ENCODE measurements at regions not wholly inside any gene's neighbourhood (a gene's known extent, or its start where the extent isn't known, plus 50 kb on each side); places are given as distances from the start of the nearest gene placed in this dataset.
A peak's percentile ranks its signal among the peaks of the same experiment; 100 is the strongest.

DNA sequence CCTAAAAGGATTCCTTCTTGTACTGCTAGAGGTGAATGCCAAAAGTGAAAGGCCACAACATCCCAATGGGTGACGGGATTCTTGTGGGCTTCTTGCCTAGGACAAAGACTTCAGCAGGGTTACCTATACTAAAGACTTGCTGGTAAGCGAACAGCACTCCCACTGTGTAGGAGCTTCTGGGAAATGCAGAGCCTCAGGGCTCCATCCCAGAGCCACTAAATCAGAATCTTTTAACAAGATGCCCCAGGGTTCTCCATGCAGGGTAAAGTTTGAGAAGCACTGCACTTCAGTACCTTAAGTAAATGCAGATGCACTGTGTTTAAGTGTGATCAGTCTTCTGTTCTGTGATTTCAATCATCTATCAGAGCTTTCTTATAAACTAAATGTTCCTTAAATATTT lies 266.9 kb upstream of the KLF14 start:
- no peak for DNase-seq

DNA sequence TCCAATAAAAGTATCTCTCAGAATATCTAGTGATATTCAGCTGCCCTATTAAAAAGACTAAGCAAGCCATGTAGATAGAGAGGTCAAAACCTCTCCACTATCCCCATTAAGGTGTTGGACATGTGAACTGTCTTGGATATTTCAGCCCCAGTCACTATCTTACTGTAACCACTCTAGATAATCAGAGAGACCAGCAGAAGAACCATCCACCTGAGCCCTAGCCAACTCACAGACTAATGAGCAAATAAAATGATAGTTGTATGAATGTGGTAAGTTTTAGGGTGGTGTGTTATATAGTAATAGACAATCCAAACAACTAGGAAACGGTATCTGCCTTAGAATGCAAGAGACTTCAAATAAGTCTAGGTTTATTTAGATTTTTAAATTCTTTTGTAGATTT lies 268.6 kb upstream of the KLF14 start:
- DNase-seq, result no peak

DNA sequence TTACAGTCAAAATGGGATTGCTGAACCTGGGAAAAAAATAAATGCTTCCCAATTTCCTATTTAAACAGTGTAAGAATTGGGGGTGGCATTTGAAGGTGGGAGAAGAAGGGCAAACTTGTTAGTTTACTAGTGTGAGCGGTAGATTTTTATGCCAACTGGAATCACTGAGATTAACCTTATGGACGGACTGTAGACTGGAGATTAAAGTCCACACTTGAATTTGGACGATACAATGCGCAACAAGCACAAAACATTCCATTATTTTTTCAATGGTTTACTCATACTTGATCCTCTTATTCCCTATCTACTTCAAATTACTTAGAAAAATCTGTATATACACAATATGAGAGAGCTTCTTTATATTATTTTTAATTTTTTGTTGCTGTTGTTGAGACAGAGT lies 269.6 kb upstream of the KLF14 start:
- no peak for DNase-seq

DNA sequence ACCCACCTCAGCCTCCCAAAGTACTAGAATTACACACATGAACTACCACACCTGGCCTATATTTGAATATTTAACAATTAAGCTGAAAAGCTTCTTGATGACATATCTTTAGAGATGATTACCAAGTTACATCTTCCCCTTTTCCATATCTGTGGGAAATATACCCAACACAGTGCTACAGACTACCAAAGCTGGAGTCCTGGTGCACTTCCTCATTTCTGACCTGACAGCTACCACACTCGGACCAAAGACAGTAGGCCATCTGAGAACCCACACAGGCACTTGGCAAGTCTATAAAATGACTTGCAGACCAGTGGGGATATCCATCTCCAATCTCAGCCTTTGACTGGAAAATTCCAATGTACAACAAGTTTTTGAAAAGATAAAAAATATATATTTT lies 270.4 kb upstream of the KLF14 start:
- no peak for DNase-seq

DNA sequence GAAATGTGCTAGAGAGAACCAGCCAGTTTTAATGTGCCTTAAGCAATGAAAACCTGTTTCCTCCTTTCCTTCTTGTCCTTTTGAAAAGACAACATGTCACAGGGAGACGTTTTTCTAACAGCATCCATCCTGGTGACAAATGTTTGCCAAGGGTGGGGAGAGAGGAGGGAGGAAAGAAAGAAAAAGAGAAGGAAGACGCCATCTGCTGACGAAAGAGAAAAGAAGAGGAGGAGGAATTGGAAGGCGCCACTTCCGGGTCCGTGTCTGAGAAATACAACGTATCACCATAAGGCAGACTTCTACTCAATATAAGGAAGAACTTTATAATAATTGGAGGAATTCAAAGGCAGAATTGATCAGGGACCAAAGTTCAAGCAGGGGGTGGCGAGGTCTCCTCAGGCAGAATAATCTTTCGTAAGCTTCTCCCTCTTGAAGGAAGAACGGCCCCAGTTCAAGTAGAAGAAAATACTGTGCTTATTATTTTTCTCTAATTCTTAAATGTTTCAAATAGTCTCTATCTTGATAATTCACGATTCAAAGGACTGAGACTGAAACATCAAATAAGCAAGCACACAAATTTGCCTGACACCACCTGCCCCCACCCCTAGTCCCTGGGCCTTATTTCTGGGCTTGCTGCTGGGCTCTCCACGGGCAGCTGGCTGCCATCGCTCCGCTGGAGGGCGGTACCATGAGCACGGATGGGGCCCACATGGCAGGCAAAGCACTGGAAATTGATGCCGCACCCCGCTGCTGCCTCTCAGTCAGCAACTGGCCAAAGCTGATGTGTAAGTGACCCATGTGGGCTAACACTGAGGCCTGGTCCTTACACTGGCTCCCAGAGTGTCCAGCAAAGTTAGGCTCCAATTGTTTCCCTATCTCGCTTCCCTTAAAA lies 273.7 kb upstream of the KLF14 start:
- peak; percentile 62 for DNase-seq

DNA sequence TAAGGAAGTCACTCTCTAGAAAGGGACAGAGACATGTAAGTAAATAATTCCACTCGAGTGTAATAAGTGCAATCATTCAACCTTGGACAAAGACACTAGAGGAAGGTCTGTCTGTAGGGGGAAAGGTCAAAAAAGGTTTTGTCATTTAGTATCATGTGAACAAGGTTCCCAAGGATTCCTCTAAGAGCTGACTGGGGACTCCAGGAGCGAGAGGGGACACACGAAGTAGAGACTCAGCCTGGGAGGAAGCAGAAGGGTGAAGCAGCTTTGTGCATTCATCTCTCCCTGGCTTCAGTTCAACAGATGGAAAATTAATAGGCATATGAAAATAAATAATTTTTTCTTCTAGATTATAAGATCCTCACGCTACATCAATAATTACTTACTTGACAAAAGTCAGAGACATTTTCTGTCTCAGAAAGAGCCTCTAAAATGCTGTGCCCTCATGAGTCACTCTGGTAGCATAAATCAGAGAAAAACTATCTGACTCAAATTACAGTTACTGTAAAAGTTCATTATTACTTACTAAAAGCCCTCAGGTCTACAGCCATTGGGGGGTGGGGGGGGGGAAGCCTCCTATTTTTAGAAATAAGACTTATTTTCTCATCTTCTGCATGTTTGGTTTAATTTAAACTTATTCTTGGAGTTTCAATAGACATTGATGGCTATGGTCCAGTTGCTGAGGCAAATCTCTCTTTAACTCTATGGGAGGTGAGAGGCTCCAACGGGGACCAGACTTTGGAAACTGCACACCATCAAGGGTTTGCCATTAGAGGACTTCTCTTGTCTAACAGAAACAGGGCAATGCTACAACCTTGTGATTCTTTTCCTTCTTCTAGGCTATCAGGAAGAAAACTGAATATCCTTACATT lies 275.1 kb upstream of the KLF14 start:
- DNase-seq, result peak; percentile 42

DNA sequence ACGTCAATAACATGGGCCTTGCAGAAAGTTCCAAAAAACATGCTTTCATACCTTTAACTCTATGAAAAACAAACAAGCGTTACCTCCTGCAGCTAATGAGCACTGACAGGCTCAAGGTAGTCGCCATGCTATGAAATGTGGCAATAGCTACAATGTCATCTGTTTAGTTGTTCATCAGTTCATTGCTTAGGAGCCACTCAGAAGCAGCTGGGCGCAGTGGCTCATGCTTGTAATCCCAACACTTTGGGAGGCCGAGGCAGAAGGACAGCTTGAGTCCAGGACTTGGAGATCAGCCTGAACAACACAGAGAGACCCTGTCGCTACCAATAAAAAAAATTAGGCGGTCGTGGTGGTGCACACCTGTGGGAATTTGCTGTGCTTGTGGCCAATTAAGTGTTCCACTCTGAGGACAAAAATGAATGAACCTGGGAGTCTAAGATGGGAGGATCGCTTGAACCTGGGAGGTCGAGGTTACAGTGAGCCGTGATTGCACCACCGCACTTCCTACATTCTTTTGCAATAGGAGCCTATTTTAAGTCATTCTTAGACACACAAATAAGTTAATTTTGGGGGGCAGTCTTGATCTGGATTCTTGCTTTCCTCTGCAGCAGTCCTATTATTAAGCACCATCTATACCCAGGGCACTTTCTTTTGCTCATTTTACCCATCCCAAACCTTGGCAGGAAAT lies 276.2 kb upstream of the KLF14 start:
- DNase-seq, result no peak

DNA sequence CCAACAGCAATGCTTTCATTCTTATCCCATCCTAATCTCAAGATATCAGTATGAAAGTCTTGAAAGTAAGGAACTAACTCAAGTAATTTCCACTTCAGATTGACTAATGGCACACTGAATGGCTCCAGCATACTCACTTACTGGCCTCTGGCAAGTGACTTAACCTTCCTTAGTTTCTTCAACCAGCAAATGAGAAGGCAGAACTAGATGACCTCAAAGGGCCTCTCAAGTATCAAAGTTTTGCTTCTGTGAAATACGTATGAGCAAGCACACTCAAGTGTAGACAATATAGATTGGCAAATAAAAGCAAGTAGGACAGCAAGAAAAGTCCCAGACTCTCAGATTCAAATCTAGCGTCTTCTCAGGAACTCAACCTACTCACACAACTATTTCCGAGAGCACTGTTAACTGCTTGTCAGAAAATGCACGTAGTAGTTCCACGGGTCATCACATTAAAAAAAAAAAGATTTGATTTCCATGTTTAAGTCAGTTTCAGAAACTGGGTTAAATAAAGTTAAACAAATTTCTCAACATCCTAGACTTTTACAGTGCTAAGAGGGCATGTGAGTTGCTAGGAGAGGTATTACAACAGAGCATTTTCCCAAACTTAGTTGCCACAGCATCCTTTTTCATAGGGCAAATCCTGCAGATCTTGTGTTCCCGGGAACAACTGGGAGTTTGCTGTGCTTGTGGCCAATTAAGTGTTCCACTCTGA lies 276.9 kb upstream of the KLF14 start:
- peak; percentile 87 for DNase-seq

DNA sequence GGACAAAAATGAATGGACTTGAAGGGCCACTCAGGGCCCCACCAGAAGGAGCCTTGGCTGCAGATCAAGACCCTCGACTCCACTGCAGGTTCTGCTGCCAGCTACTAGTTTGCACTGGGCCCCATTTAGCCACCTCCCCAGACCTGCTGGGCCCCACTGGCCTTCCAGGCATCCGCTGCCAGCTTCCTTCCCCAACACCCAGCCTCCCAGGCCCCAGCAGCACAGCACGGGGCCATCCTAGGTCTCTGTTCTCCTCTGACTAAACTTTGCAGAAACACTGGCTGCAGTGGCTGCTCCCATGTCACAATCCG lies 277.4 kb upstream of the KLF14 start:
- no peak for DNase-seq

DNA sequence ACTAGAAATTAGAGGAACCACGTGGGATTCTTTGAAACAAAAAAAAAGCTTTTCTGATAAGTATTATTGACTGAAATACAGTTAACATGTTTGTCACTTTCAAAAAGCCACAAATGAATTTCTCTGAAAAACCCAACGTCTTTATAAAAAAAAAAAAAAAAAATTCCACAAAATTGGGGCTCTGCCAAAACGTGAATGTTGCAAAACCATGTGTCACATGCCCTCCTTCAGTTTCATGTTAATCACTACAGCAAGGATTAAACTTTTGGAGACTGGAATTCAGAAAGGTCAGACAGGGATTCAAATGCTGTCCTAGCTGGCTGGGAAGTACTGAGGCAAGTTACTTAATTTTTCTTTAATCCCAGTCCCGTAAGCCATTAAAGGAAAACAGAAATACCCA lies 278.0 kb upstream of the KLF14 start:
- peak; percentile 70 for DNase-seq

DNA sequence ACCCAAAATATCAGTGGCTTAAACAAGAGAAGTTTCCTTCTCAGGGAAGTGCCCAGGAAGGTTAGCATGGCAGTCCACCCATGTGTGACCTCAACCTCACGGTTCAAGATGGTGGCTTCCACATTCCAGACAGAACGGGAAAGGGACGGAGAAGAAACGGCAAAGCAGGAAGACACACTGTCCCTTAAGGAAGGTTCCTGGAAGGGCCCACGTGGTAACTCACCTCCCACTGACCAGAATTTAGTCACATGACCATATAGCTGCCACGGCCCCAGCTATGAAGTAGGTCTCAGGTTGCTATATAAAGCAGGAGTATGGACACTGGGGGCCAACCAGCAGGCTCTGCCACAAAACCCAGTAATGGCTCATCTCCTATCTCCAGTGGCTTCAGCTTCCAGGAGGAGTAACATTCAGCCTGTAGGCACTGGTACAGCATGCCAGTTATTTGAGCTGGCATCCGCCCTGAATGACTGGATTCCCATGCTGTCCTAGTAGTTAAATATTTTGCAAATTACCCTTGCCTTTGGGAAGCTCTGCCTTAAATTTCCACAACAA lies 278.5 kb upstream of the KLF14 start:
- no peak for DNase-seq

DNA sequence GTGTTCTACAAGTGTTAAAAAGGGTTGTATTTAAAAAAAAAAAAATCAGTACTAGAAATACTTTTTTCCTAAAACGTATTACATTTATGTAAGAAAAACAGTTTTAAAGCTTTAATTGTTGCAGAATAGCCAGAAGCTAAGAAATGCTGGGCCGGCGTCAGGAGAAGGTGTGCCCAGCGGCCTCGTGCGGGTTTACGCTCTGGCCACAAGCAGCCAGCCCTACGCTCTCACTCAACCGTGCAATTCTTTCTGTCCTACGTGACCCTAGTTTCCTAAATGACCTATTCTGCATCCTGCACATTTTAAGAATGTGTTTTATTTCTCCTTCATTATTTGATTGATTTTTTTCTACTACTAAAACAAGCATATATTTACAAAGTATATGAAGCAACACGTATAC lies 279.7 kb upstream of the KLF14 start:
- DNase-seq, result no peak

DNA sequence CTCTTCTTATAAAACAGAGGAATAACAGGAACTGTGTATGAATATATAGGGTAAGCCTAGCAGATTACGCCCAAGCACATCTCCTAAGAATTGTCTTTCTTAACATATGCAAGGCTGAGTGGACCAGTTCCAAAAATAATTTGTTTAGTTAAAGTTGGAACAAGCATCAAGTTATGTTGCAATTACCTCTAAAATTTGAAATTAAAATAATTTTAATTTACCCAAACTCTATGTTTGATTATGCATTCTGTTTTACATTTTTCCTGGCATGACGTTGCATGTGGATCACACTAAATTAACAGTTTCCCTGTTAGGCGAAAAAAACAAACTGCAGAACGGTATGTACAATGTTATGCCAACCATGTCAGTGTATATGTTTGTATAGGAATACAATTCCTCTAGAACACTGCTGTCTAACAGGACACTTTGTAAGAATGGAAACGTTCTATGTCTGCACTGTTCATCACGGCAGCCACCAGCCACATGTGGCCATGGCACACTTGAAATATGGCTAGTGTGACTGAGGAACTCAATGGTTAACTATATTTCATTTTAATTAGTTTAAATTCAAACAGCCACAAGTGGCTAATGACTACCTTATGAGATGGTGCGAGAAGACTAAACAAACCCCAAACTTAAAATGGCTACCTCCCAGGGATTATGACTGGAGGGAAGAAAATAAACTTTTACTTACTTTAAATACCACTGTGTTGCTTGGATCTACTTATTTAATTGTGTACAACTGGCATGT lies 281.1 kb upstream of the KLF14 start:
- DNase-seq, result no peak

DNA sequence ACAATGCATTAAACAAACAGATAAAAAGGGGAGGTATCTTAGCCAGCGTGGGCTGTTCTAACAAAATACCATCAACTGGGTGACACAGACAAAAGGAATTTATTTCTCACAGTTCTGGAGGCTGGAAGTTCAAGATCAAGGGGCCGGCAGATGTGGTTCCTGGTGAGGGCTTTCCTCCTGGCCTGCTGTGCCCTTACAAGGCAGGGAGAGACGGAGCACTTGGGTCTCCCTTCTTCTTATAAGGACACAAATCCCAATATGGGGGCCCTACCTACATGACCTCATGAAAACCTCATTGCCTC lies 281.6 kb upstream of the KLF14 start:
- no peak for DNase-seq

DNA sequence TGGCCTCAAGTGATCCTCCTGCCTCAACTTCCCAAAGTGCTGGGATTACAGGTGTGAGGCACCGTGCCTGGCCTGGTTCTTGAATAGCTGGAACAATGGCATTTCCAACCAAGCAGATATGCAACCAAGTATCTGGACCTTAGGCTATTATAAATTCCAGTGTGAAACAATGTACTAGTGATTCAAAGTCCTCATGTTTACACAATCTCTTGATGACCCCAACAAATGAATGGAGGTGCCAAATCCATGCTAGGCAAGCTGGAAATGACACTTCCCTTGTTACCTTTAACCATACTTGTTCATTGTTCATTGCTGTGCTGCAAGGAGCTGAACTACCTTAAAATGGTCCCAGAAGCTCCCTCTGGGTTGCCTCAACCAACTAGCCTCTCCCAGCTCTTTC lies 282.2 kb upstream of the KLF14 start:
- no peak for DNase-seq

DNA sequence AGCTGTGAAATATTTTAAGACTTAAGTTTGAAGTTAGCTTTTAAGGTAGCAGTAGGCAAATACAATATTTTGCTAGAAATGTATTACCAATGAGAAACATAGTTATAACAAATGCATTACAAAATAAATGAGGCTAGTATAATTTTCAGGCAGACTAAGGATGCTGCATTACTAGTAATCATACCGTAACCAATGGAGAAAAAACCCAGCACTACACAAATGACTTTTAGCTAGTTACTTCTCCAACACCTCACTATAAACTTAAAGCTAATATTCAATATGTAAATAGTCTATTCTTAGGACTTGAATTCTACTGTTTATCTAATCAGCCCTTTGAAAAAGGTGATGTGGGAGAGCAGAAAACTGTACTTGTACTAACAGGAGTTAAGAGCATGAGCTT lies 285.3 kb upstream of the KLF14 start:
- DNase-seq, result no peak

DNA sequence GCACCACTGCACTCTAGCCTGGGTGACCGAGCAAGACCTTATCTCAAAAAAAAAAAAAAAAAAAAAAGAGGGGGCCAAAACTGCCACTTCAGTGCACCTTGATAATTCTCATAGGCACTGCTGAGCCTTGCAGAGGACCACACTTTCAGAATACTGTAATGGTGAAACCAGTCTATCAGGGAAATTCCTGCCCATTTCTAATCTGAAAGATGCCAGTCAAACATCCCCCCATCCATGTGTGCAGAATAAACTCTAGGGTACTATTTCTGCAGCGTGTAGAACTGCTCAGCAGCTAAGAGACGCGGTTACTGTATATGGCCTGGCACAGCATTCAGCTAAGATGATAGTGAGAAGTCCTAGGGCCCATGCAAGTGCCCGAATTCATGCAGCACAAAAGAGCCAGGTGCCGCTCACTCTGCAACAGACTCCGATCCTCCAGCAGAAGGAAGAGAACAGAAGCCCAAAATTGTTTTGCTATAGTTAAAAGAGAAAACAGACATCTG lies 286.8 kb upstream of the KLF14 start:
- no peak for DNase-seq

DNA sequence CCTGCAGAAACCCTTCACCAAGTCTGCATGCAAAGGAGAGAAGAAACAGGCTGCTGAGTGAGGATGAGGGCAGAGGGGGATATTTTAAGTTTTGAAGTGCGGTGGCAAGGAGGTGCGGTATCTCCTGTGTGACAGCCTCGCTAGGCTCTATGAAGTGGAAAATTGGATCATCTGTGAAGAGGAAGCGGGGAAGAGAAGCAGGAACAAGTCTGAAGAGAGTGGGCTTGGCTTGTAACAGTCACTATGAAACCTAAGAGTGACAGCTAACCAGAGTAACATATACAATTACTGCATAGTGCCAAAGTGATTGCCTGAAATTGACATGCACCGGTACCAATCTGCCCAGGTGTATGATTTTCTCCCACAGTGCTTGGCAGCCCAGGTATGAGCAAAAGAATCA lies 287.5 kb upstream of the KLF14 start:
- no peak for DNase-seq

DNA sequence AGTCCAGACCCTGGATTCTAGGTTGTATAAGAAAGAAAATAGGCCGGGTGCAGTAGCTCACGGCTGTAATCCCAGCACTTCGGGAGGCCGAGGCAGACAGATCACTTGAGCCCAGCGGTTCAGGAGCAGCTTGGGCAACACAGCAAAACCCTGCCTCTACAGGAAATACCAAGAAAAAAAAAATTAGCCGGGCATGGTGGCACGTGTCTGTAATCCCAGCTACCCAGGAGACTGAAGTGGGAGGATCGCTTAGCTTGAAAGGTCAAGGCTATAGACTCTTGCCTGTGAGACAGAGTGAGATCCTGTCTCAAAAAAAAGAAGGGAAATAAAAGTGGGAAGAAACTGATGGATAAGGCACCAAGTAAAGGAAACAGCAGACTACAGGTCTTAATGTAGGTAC lies 287.9 kb upstream of the KLF14 start:
- DNase-seq, result no peak

DNA sequence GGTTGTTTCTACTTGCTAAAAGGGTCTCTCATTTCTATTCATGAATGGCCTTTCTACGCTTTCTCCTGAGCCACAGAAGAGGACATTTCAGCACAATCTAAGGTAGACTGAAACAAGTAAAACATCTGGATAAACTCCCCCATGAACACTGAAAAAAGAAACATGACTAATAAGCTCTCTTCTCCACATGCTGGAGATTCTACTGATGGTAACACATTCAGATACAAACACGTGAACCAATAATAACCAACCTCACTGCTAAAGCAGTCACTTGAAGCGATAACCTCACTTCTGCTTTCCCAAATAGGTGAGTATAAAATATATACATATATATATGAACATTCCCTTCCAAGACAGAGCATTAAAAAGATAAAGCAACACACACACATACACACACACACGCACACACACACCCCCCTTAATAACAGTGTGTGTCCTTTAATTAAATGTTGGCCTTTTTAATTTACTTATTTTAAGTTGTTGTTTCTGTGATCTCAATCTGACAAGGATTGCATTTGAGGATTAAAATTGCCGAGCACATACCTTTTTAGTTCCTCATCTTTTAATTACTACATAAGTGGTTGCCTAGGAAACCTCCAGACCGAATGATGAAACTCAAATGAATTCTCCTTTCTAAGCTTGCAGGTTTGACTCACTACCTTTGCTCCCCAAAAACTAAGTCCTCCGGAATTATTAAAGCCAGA lies 292.4 kb upstream of the KLF14 start:
- no peak for DNase-seq

DNA sequence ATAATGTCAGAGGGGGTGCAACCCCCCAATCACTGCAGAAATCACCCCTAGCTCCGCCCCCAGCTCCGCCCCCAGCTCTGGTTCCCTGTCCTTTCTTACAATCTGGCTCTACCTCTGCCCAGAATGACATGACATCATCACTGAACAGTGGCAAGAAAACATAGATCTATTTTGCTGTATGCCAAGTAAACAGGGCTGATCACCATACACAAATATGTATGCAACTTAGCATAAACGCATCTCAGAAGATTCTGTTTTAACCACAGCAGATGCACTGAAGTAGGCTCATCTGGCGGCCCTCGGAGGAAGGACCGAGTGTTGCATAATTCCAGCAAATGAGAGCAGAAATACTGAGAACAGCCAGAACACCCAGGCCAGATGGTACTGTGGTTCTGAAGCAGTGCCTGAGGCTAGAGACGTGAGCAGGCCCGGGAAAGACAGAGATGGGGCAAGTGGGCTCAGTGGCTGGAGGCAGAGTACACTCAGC lies 293.3 kb upstream of the KLF14 start:
- DNase-seq, result peak; percentile 47
